ENCODE measurements at regions not wholly inside any gene's neighbourhood (a gene's known extent, or its start where the extent isn't known, plus 50 kb on each side); places are given as distances from the start of the nearest gene placed in this dataset.

GRCh38 chr2:126304154-126304553 lies 351.8 kb upstream of the GYPC start:
- H3K9me3 Mint-ChIP-seq (ENCODE audit: insufficient read depth), result no peaks in the 10 kb centered on the region
- ChIA-PET CTCF (no interaction called here), POLR2A (no interaction called here)
- H3K4me3 Mint-ChIP-seq, result no peak overlapping the region
- no peak overlapping the region for H2AFZ ChIP-seq (ENCODE audit: insufficient read depth, low read depth, low read length, poor library complexity, severe bottlenecking)
- no peak overlapping the region for H3K27ac Mint-ChIP-seq
- H3K27me3 ChIP-seq (replicated peaks in 1 of 4; ENCODE audit: control extremely low read depth in 1 of 4, control insufficient read depth in 3 of 4, insufficient read depth in 4 of 4, low read length in 3 of 4), result no peaks in the 10 kb centered on the region
- no peak overlapping the region for H3K4me2 ChIP-seq (replicated peaks; ENCODE audit: low read depth, low read length, poor library complexity, severe bottlenecking)
- H3K27me3 Mint-ChIP-seq, result no peaks in the 10 kb centered on the region
- ATAC-seq (ENCODE audit: low read depth) (no peak), DNase-seq (no peak)
- H3K9me3 ChIP-seq (ENCODE audit: control extremely low read depth in 1 of 3, control insufficient read depth in 2 of 3, insufficient read depth in 1 of 3, low read length in 2 of 3), result no peaks in the 10 kb centered on the region
- H3K4me3 ChIP-seq (ENCODE audit: control extremely low read depth in 1 of 5, extremely low read depth in 1 of 5, insufficient read depth in 1 of 5, low read depth in 2 of 5, low read length in 4 of 5), result no peak overlapping the region
- no peaks in the 10 kb centered on the region for H3K36me3 ChIP-seq (replicated peaks in 1 of 2; ENCODE audit: control extremely low read depth in 1 of 2, control insufficient read depth in 1 of 2, extremely low read depth in 1 of 2, insufficient read depth in 2 of 2, low read length in 1 of 2)
- no peaks in the 10 kb centered on the region for H4K20me1 ChIP-seq (ENCODE audit: control insufficient read depth, insufficient read depth, low read length, poor library complexity, severe bottlenecking)
- no peak overlapping the region for H3K9ac ChIP-seq (ENCODE audit: low read length)
- H3K79me2 ChIP-seq (ENCODE audit: control insufficient read depth, insufficient read depth, low read length), result no peaks in the 10 kb centered on the region
- WGBS (ENCODE audit: insufficient coverage), result 80% methylated on average over 1 of the region's 2 CpGs
- TF ChIP-seq EZH2 (IDR thresholded peaks at IDR 0.05; ENCODE audit: borderline replicate concordance, insufficient read depth, low read depth, low read length, poor library complexity, severe bottlenecking) (no peak), CTCF (IDR thresholded peaks at IDR 0.05) (no peak)
- intact Hi-C loops (cut with micrococcal nuclease), result no loop called here
- no peaks in the 10 kb centered on the region for H3K4me1 Mint-ChIP-seq
- no peak overlapping the region for H3K27ac ChIP-seq (ENCODE audit: low read length in 2 of 2)
- H3K4me1 ChIP-seq (ENCODE audit: control insufficient read depth in 2 of 2, insufficient read depth in 2 of 2, low read length in 2 of 2), result no peaks in the 10 kb centered on the region

GRCh38 chr2:126306539-126306938 lies 349.4 kb upstream of the GYPC start:
- no peak overlapping the region for H3K27ac ChIP-seq (ENCODE audit: low read length in 2 of 2)
- no peak for TF ChIP-seq CTCF (IDR thresholded peaks at IDR 0.05)
- TF ChIP-seq EZH2 (IDR thresholded peaks at IDR 0.05; ENCODE audit: borderline replicate concordance, insufficient read depth, low read depth, low read length, poor library complexity, severe bottlenecking), result no peak
- WGBS (ENCODE audit: insufficient coverage), result 100% methylated on average over 1 of the region's 4 CpGs
- ATAC-seq (ENCODE audit: low read depth) (no peak), DNase-seq (no peak)
- no peak overlapping the region for H3K9ac ChIP-seq (ENCODE audit: low read length)
- no peaks in the 10 kb centered on the region for H3K9me3 Mint-ChIP-seq (ENCODE audit: insufficient read depth)
- no peaks in the 10 kb centered on the region for H3K4me1 Mint-ChIP-seq
- POLR2A ChIA-PET, result no interaction called here
- H2AFZ ChIP-seq (ENCODE audit: insufficient read depth, low read depth, low read length, poor library complexity, severe bottlenecking), result no peak overlapping the region
- no peaks in the 10 kb centered on the region for H3K4me1 ChIP-seq (ENCODE audit: control insufficient read depth in 2 of 2, insufficient read depth in 2 of 2, low read length in 2 of 2)
- H3K9me3 ChIP-seq (ENCODE audit: control extremely low read depth in 1 of 3, control insufficient read depth in 2 of 3, insufficient read depth in 1 of 3, low read length in 2 of 3), result no peaks in the 10 kb centered on the region
- no peaks in the 10 kb centered on the region for H3K36me3 ChIP-seq (replicated peaks in 1 of 2; ENCODE audit: control extremely low read depth in 1 of 2, control insufficient read depth in 1 of 2, extremely low read depth in 1 of 2, insufficient read depth in 2 of 2, low read length in 1 of 2)
- no peaks in the 10 kb centered on the region for H4K20me1 ChIP-seq (ENCODE audit: control insufficient read depth, insufficient read depth, low read length, poor library complexity, severe bottlenecking)
- no peak overlapping the region for H3K4me2 ChIP-seq (replicated peaks; ENCODE audit: low read depth, low read length, poor library complexity, severe bottlenecking)
- no peak overlapping the region for H3K27ac Mint-ChIP-seq
- no peaks in the 10 kb centered on the region for H3K27me3 Mint-ChIP-seq
- H3K4me3 Mint-ChIP-seq, result no peak overlapping the region
- no peaks in the 10 kb centered on the region for H3K27me3 ChIP-seq (replicated peaks in 1 of 4; ENCODE audit: control extremely low read depth in 1 of 4, control insufficient read depth in 3 of 4, insufficient read depth in 4 of 4, low read length in 3 of 4)
- intact Hi-C loops (cut with micrococcal nuclease), result no loop called here
- no peaks in the 10 kb centered on the region for H3K79me2 ChIP-seq (ENCODE audit: control insufficient read depth, insufficient read depth, low read length)
- no peak overlapping the region for H3K4me3 ChIP-seq (ENCODE audit: control extremely low read depth in 1 of 5, extremely low read depth in 1 of 5, insufficient read depth in 1 of 5, low read depth in 2 of 5, low read length in 4 of 5)
- CTCF ChIA-PET, result no interaction called here
